Neural cell (in vitro differentiated cells): ENCODE measurements at regions not wholly inside any gene's neighbourhood (a gene's known extent, or its start where the extent isn't known, plus 50 kb on each side); places are given as distances from the start of the nearest gene placed in this dataset.

ENCODE experiments used
- H2AFZ ChIP-seq: fragments of 200-600, 300-800 bp; sonication (generic), shearing (Covaris generic); 2 replicates; pipeline ENCODE4 v1.6.0; 2014; ENCODE audit warnings: low read depth, mild to moderate bottlenecking, antibody characterized with exemption, low read length, moderate library complexity
- H3F3A ChIP-seq: fragments of 200-600 bp; shearing (Covaris generic); 2 replicates; pipeline ENCODE4 v1.6.1; 2016; ENCODE audit warnings: mild to moderate bottlenecking, moderate library complexity, mixed read lengths, antibody characterized with exemption, low read length; ENCODE audit not compliant: insufficient read depth, poor library complexity, severe bottlenecking
- H3K27ac ChIP-seq: fragments of 200-600, 300-800 bp; sonication (generic), shearing (Covaris generic); 2 replicates; pipeline ENCODE4 v1.5.1; 2014; ENCODE audit warnings: mild to moderate bottlenecking, low read length, moderate library complexity
- H3K27me3 ChIP-seq: fragments of 300-800, 200-600 bp; sonication (generic), shearing (Covaris generic); 2 replicates; pipeline ENCODE4 v1.6.0; 2014; ENCODE audit warnings: mild to moderate bottlenecking, low read depth, low read length, moderate library complexity; ENCODE audit not compliant: insufficient read depth
- H3K36me3 ChIP-seq: fragments of 300-800, 200-600 bp; sonication (generic), shearing (Covaris generic); 2 replicates; pipeline ENCODE4 v1.5.1; 2014; ENCODE audit warnings: mild to moderate bottlenecking, antibody characterized with exemption, low read length, moderate library complexity; ENCODE audit not compliant: insufficient read depth
- H3K4me2 ChIP-seq: fragments of 300-800, 200-600 bp; sonication (generic), shearing (Covaris generic); 2 replicates; pipeline ENCODE4 v1.6.0; 2014; ENCODE audit warnings: mild to moderate bottlenecking, low read length
- H3K4me3 ChIP-seq: fragments of 300-800, 200-600 bp; sonication (generic), shearing (Covaris generic); 2 replicates; pipeline ENCODE4 v1.5.1; 2014; ENCODE audit warnings: mild to moderate bottlenecking, low read length, moderate library complexity
- H3K79me2 ChIP-seq: fragments of 200-600 bp; shearing (Covaris generic); replicated peaks from 2 replicates; pipeline ENCODE4 v1.6.0; 2014; ENCODE audit warnings: mild to moderate bottlenecking, low read length, moderate library complexity; ENCODE audit not compliant: insufficient read depth
- H3K9ac ChIP-seq: fragments of 300-800, 200-600 bp; sonication (generic), shearing (Covaris generic); 2 replicates; pipeline ENCODE4 v1.6.1; 2016; ENCODE audit warnings: mild to moderate bottlenecking, low read length, mixed read lengths
- H3K9me2 ChIP-seq: fragments of 200-600 bp; shearing (Covaris generic); 2 replicates; pipeline ENCODE4 v1.6.1; 2016; ENCODE audit warnings: mild to moderate bottlenecking, low read length, mixed read lengths; ENCODE audit not compliant: insufficient read depth
- H3K9me3 ChIP-seq: fragments of 200-600, 300-800 bp; sonication (generic), shearing (Covaris generic); 2 replicates; pipeline ENCODE4 v1.6.1; 2016; ENCODE audit warnings: mild to moderate bottlenecking, mixed run types, low read length, moderate library complexity, mixed read lengths
- H4K20me1 ChIP-seq: fragments of 200-600 bp; shearing (Covaris generic); 2 replicates; pipeline ENCODE4 v1.6.1; 2016; ENCODE audit warnings: mild to moderate bottlenecking, mixed run types; ENCODE audit not compliant: insufficient read depth
- EP300 ChIP-seq: fragments of 450-650 bp; conservative IDR thresholded peaks from 2 replicates; pipeline ENCODE4 v1.6.1; 2014; ENCODE audit warnings: antibody characterized with exemption, mild to moderate bottlenecking, moderate library complexity; ENCODE audit not compliant: poor library complexity, severe bottlenecking
- EZH2 ChIP-seq: fragments of 200-600, 300-800 bp; shearing (Covaris generic), sonication (generic); IDR thresholded peaks from 2 replicates; pipeline ENCODE4 v1.6.1; 2014; ENCODE audit warnings: antibody characterized with exemption, low read length, borderline replicate concordance, mild to moderate bottlenecking; ENCODE audit not compliant: insufficient read depth, poor library complexity, severe bottlenecking
- MXI1 ChIP-seq: fragments of 450-650 bp; conservative IDR thresholded peaks from 2 replicates; pipeline ENCODE4 v1.6.1; 2014; ENCODE audit warnings: antibody characterized with exemption, mild to moderate bottlenecking; ENCODE audit not compliant: poor library complexity, severe bottlenecking
- POLR2AphosphoS5 ChIP-seq: IDR thresholded peaks from 2 replicates; pipeline ENCODE4 v1.6.1; 2012
- RAD21 ChIP-seq: fragments of 450-650 bp; conservative IDR thresholded peaks from 2 replicates; pipeline ENCODE4 v1.6.1; 2014; ENCODE audit warnings: antibody characterized with exemption, mild to moderate bottlenecking, moderate library complexity
- SMC3 ChIP-seq: fragments of 450-650 bp; conservative IDR thresholded peaks from 2 replicates; pipeline ENCODE4 v1.6.1; 2014; ENCODE audit warnings: antibody characterized with exemption, mild to moderate bottlenecking, moderate library complexity; ENCODE audit not compliant: poor library complexity
- TAF1 ChIP-seq: IDR thresholded peaks from 2 replicates; pipeline ENCODE4 v1.6.1; 2012; ENCODE audit warnings: low read depth
- TF ChIP-seq, protein P1 (sequence below): fragments of 450-650 bp; IDR thresholded peaks from 2 replicates; pipeline ENCODE4 v1.5.1; 2014; ENCODE audit warnings: antibody characterized with exemption, mild to moderate bottlenecking, moderate library complexity; ENCODE audit not compliant: poor library complexity, severe bottlenecking
- TF ChIP-seq, protein P2 (sequence below): IDR thresholded peaks from 2 replicates; pipeline ENCODE4 v1.6.1; 2012; ENCODE audit warnings: borderline replicate concordance

DNA sequence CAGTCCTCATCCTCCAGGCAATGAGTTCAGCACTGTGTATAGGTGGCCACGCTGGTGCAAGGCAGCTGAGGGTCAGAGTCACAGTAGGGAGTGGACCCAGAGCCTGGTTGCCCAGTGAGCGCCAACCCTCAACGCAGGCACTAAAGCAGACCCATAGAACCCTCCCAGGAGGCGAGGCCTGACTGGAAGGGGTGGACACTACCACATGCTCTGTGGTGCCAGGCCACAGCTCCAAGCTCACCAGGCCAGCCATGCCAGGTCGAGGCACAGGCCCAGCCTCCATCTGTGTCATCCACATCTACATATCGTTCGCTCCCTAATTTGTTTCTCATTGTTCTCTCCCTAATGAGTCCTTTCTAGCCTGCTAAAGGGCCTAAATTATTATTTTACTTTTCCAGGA lies 165.8 kb upstream of the GPR12 start:
- Histone ChIP-seq H3K4me3 (no peak overlapping the region), H3K36me3 (no peaks in the 10 kb centered on the region), H3K4me2 (no peak overlapping the region), H3K9me2 (no peaks in the 10 kb centered on the region), H3K27ac (no peak overlapping the region), H3K9ac (no peak overlapping the region), H3K79me2 (no peaks in the 10 kb centered on the region), H3K27me3 (no peaks in the 10 kb centered on the region), H3F3A (no peaks in the 10 kb centered on the region), H4K20me1 (no peaks in the 10 kb centered on the region), H2AFZ (no peak overlapping the region), H3K9me3 (no peaks in the 10 kb centered on the region)
- TF ChIP-seq EP300 (no peak), MXI1 (no peak), TAF1 (no peak), EZH2 (no peak)
- TF ChIP-seq, protein P1, sequence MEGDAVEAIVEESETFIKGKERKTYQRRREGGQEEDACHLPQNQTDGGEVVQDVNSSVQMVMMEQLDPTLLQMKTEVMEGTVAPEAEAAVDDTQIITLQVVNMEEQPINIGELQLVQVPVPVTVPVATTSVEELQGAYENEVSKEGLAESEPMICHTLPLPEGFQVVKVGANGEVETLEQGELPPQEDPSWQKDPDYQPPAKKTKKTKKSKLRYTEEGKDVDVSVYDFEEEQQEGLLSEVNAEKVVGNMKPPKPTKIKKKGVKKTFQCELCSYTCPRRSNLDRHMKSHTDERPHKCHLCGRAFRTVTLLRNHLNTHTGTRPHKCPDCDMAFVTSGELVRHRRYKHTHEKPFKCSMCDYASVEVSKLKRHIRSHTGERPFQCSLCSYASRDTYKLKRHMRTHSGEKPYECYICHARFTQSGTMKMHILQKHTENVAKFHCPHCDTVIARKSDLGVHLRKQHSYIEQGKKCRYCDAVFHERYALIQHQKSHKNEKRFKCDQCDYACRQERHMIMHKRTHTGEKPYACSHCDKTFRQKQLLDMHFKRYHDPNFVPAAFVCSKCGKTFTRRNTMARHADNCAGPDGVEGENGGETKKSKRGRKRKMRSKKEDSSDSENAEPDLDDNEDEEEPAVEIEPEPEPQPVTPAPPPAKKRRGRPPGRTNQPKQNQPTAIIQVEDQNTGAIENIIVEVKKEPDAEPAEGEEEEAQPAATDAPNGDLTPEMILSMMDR = no peak
- TF ChIP-seq, protein P2, sequence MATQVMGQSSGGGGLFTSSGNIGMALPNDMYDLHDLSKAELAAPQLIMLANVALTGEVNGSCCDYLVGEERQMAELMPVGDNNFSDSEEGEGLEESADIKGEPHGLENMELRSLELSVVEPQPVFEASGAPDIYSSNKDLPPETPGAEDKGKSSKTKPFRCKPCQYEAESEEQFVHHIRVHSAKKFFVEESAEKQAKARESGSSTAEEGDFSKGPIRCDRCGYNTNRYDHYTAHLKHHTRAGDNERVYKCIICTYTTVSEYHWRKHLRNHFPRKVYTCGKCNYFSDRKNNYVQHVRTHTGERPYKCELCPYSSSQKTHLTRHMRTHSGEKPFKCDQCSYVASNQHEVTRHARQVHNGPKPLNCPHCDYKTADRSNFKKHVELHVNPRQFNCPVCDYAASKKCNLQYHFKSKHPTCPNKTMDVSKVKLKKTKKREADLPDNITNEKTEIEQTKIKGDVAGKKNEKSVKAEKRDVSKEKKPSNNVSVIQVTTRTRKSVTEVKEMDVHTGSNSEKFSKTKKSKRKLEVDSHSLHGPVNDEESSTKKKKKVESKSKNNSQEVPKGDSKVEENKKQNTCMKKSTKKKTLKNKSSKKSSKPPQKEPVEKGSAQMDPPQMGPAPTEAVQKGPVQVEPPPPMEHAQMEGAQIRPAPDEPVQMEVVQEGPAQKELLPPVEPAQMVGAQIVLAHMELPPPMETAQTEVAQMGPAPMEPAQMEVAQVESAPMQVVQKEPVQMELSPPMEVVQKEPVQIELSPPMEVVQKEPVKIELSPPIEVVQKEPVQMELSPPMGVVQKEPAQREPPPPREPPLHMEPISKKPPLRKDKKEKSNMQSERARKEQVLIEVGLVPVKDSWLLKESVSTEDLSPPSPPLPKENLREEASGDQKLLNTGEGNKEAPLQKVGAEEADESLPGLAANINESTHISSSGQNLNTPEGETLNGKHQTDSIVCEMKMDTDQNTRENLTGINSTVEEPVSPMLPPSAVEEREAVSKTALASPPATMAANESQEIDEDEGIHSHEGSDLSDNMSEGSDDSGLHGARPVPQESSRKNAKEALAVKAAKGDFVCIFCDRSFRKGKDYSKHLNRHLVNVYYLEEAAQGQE = no peak

DNA sequence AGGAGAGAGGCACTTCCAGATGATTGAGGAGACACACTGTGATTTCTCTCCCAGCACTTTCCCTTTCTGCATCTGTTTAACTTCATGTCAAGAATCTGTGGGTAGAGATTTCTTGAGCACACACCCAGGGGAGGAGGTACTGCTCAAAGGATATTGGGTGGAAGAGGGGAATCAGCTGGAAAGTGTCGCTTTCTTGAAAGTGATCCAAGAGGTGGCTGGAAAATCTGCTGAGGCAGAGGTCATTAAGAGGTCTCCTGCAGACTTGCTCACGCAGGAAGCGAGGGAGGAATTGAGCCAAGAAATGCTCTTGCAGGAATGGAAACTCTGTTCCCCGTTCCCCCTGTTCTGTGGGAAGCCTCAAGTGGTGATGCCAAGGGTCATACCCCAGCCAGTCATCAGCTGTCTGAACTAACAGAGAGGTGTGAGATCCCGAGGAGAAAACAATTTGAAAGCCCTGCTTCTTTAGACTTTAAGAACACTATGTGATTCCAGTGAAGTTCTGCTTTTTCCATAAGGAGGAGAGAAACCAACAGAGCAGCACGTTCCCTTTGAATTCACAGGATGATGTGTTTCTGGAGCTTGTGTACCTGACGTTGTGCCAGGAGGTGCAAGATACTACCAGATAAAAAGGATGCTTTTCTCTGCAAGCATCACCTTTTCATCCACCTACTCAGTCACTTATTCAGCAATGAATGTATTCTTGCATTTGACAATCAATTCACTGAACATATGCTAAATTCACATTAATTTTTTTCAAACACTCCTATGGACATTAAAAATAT lies 163.4 kb upstream of the GPR12 start:
- Histone ChIP-seq H3F3A (no peaks in the 10 kb centered on the region), H4K20me1 (no peaks in the 10 kb centered on the region), H3K36me3 (no peaks in the 10 kb centered on the region), H3K4me3 (no peak overlapping the region), H2AFZ (no peak overlapping the region), H3K27ac (no peak overlapping the region), H3K9me3 (no peaks in the 10 kb centered on the region), H3K9me2 (no peaks in the 10 kb centered on the region), H3K27me3 (no peaks in the 10 kb centered on the region), H3K9ac (no peak overlapping the region), H3K79me2 (no peaks in the 10 kb centered on the region), H3K4me2 (no peak overlapping the region)
- TF ChIP-seq POLR2AphosphoS5 (no peak), SMC3 (no peak), RAD21 (no peak), EP300 (no peak), TAF1 (no peak), EZH2 (no peak), MXI1 (no peak)
- TF ChIP-seq, protein P1 = no peak
- TF ChIP-seq, protein P2 = no peak
